GM18870 (cell line): ENCODE measurements at regions not wholly inside any gene's neighbourhood (a gene's known extent, or its start where the extent isn't known, plus 50 kb on each side); places are given as distances from the start of the nearest gene placed in this dataset.
"Not testable (repeated sequence)": the region's sequence is repeated elsewhere in the genome, so short reads cannot be mapped to it uniquely, and the experiment has no call there.

Experiments
- ATAC-seq: cut with Tn5 transposase; IDR thresholded peaks from one replicate; pipeline ENCODE4 v1.9.1; 2021; ENCODE audit warnings: moderate library complexity; ENCODE audit not compliant: unreplicated experiment

GRCh38 chr17:69669441-69670178 lies 255.1 kb downstream of the MAP2K6 start:
- ATAC-seq = no peak

GRCh38 chr17:69672924-69673323 lies 258.4 kb downstream of the MAP2K6 start:
- ATAC-seq = no peak

- no peak for ATAC-seq
Measured at GRCh38 chr17:69677130-69677529, 262.6 kb downstream of the MAP2K6 start.

- no peak for ATAC-seq
Measured at GRCh38 chr17:69678206-69678605, 263.7 kb downstream of the MAP2K6 start.

- ATAC-seq = no peak
Measured at GRCh38 chr17:69679829-69680228, 265.3 kb downstream of the MAP2K6 start.

GRCh38 chr17:69684251-69684650 lies 269.8 kb downstream of the MAP2K6 start:
- ATAC-seq = no peak

- not testable (repeated sequence) for ATAC-seq
Measured at GRCh38 chr17:69685150-69685549, 270.7 kb downstream of the MAP2K6 start.

- ATAC-seq = no peak
Measured at GRCh38 chr17:69690531-69690930, 276.0 kb downstream of the MAP2K6 start.

GRCh38 chr17:69692171-69692570 lies 277.7 kb downstream of the MAP2K6 start:
- ATAC-seq = no peak

GRCh38 chr17:69695646-69696045 lies 281.1 kb downstream of the MAP2K6 start:
- ATAC-seq = no peak

GRCh38 chr17:69696650-69697049 lies 282.2 kb downstream of the MAP2K6 start:
- no peak for ATAC-seq

- not testable (repeated sequence) for ATAC-seq
Measured at GRCh38 chr17:69698352-69698751, 283.9 kb downstream of the MAP2K6 start.

GRCh38 chr17:69702078-69702477 lies 287.6 kb downstream of the MAP2K6 start:
- no peak for ATAC-seq

GRCh38 chr17:69703751-69704150 lies 289.3 kb downstream of the MAP2K6 start:
- ATAC-seq = no peak

GRCh38 chr17:69704935-69705334 lies 290.4 kb downstream of the MAP2K6 start:
- no peak for ATAC-seq

GRCh38 chr17:69706127-69706526 lies 291.6 kb downstream of the MAP2K6 start:
- ATAC-seq = no peak

GRCh38 chr17:69709441-69709840 lies 294.9 kb downstream of the MAP2K6 start:
- ATAC-seq = no peak

GRCh38 chr17:69710926-69711325 lies 296.4 kb downstream of the MAP2K6 start:
- no peak for ATAC-seq

GRCh38 chr17:69711541-69711940 lies 297.0 kb downstream of the MAP2K6 start:
- ATAC-seq = no peak

GRCh38 chr17:69712801-69713311 lies 298.4 kb downstream of the MAP2K6 start:
- ATAC-seq = no peak

GRCh38 chr17:69713815-69714214 lies 299.3 kb downstream of the MAP2K6 start:
- no peak for ATAC-seq

GRCh38 chr17:69714669-69715068 lies 300.2 kb downstream of the MAP2K6 start:
- ATAC-seq = no peak

GRCh38 chr17:69715656-69716055 lies 301.2 kb downstream of the MAP2K6 start:
- no peak for ATAC-seq
